GM18868 (cell line): ENCODE measurements at regions not wholly inside any gene's neighbourhood (a gene's known extent, or its start where the extent isn't known, plus 50 kb on each side); places are given as distances from the start of the nearest gene placed in this dataset.
"Not testable (repeated sequence)": the region's sequence is repeated elsewhere in the genome, so short reads cannot be mapped to it uniquely, and the experiment has no call there.

Source experiments
- ATAC-seq: cut with Tn5 transposase; IDR thresholded peaks from one replicate; pipeline ENCODE4 v1.9.1; 2021; ENCODE audit warnings: mild to moderate bottlenecking, moderate library complexity; ENCODE audit not compliant: unreplicated experiment

GRCh38 chr5:96483878-96484277, 50.8 kb upstream of the PCSK1 start:
- no peak for ATAC-seq

- no peak for ATAC-seq
These were observed 54.8 kb upstream of the PCSK1 start for GRCh38 chr5:96487859-96488258.

DNA sequence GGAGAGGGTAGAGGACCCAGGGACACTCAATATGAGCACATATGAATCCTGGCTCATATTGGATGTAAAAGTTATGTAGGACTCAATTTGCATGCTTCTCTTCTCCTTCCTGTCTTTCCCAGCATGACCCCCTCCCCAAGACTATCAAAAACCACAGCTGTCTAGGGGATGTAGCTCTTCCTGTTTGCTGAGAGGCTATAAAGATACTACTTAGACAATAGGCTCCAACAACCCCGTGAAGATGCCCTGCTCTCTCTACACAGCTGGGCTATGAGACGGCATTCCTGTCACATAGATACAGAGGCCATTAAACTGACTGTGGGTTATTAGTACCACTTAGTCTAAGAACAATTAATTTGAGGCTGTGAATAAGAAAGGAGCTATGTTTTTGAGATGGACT, 56.5 kb upstream of the PCSK1 start:
- no peak for ATAC-seq

- ATAC-seq: no peak
These were observed 59.5 kb upstream of the PCSK1 start for GRCh38 chr5:96492459-96493047.

DNA sequence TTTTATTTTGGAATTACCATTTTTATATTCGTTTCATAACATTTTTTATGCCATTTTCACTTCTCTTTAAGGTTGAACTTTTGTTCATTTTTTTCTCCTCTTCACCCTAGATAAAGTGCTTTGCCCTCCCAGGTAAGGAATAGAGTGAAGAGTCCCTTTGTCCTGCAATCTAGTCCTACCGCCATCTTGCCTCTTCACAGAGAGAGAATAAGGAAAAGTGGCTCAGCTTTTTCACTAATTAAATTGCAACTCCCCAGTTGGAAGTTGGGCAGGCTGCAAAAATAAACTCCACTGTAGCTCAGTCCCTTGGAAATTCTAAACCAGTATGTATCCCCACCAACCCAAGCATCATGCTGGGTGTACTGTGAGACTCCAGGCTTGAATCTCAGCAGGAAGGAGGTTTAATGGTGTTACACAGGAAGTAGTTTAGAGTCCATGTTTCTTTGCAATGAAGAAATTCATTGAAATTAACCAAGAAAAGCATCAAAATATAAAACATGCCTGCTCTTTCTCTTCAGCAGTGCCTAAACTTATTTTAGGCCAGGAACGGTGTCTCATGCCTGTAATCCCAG, 60.3 kb upstream of the PCSK1 start:
- ATAC-seq: no peak

DNA sequence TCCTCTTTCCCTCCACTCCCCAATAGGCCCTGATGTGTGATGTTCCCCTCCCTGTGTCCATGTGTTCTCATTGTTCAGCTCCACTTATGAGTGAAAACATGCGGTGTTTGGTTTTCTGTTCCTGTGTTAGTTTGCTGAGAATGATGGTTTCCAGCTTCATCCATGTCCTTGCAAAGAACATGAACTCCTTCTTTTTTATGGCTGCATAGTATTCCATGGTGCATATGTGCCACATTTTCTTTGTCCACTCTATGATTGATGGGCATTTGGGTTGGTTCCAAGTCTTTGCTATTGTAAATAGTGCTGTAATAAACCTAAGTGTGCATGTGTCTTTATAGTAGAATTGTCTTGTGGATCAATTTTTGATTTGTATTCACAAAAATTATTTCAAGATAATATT, 62.4 kb upstream of the PCSK1 start:
- ATAC-seq: not testable (repeated sequence)

- ATAC-seq: not testable (repeated sequence)
These were observed 64.0 kb upstream of the PCSK1 start for GRCh38 chr5:96497027-96497426.

GRCh38 chr5:96499753-96500345, 66.8 kb upstream of the PCSK1 start:
- ATAC-seq: no peak

GRCh38 chr5:96501991-96502646, 69.1 kb upstream of the PCSK1 start:
- no peak for ATAC-seq

DNA sequence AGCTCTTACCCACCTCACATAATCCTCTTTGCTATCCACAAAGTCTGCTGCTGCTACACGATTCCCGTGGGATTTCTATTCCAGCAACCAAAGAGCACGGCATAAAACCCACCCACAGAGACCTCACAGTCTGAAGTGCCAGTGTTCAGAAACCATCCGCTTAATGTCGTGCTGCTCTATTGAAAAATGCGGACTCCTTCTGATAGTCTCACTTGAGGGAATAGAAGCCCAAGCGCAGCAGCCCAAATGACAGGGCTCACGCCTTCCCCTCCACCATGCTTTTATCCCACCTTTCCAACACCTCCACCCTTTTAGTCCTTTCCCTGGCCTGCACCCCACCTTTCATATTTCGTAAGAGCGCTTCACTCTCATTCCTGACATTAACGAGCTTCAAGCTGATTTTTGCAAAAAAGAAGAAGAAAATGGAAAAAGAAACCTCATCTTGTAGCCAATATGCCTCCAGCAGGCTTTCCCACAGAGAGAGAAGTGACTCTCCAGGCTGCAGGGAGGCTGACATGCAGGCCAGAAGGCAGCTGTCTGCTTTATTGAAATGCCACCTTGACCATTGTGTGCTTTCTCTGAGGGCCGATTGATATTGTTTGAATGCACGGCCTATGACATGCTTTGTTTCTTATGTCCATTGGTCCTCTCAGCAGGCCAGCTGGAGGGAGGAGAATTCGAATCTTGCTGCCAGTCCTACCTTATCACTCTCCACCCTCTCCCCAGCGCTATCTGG, 70.6 kb upstream of the PCSK1 start:
- ATAC-seq: no peak

- no peak for ATAC-seq
These were observed 73.3 kb upstream of the PCSK1 start for GRCh38 chr5:96506376-96506775.

- no peak for ATAC-seq
These were observed 73.9 kb upstream of the PCSK1 start for GRCh38 chr5:96506866-96507527.

GRCh38 chr5:96509316-96509715, 76.3 kb upstream of the PCSK1 start:
- ATAC-seq: no peak

GRCh38 chr5:96509721-96510350, 76.8 kb upstream of the PCSK1 start:
- ATAC-seq: no peak

- ATAC-seq: no peak
These were observed 83.6 kb upstream of the PCSK1 start for GRCh38 chr5:96516631-96517071.

- ATAC-seq: no peak
These were observed 84.2 kb upstream of the PCSK1 start for GRCh38 chr5:96517295-96517694.

GRCh38 chr5:96520345-96520744, 87.3 kb upstream of the PCSK1 start:
- ATAC-seq: no peak

DNA sequence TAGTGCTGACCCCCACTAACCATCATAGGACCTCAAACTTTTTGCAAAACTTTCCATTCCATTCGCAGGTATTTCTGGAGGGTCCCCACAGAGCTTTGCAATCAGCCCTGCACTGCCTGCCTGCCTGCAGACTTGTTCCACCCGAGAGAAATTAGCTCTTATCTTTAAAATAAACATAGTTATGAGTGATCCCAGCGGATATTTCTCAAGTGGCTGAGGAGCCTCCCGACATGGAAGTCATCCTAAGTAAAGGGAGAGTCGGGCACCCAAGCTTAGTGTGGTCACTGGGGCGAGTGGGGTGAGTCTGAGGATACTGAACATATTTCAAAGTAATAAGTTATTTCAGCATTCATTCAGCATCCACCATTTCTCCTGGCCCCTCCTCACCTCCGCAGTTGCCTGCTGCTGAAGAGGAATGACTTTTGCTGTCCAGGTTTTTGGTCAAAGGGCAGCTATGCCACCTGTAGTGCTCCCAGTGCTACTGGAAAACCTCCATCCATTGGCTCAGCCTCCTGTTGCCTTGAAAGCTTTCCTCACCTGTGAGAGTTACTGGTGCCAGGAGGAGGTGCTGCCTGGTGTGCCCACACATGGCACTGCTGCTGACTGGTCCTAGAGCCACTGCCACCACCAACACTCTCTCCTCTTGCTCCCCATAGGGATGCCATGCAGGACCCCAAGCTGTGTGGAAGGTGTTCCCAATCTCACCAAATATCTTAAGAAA, 89.7 kb upstream of the PCSK1 start:
- no peak for ATAC-seq

DNA sequence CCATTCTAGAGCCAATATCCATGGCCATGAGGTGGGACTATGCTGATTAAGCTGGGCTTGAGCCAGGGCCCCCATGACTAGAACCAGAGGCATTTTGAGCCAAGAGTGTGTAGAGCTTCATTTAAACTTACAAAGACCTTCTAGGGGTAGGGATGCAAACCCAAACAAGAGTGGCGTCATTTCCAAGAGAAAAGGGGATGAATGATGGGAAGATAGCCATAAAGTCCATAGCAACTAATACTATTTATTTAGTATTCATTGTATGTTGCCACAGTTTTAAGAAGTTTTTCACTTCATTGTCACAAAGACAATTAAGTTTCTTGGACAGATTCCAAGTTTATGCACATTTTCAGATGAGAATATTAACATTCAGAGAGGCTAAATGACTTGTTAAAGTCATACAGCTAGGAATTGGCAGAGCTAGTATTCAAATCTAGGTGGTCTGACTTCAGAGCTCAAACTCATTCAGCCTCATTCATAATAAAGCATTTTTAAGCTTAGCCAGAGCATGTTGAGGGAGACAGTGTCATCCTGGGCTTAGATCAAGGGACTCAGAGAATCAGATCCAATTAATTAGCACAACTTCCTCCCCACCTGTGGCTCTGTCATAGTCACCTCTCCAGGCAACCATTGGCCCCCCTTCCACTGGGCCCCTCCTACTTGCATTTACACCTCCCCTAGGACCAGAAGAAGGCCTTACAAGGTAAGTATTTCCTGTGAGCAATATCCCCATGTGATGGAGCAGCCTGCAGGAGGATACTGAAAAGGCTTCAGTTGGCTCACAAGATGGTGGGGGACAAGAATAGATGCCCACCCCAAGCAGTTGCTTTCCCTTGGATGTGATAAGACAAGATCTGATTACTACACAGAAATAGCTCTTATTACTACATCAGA, 95.0 kb upstream of the PCSK1 start:
- no peak for ATAC-seq
